ENCODE measurements at regions not wholly inside any gene's neighbourhood (a gene's known extent, or its start where the extent isn't known, plus 50 kb on each side); places are given as distances from the start of the nearest gene placed in this dataset.
"Not testable (repeated sequence)": the region's sequence is repeated elsewhere in the genome, so short reads cannot be mapped to it uniquely, and the experiment has no call there.

DNA sequence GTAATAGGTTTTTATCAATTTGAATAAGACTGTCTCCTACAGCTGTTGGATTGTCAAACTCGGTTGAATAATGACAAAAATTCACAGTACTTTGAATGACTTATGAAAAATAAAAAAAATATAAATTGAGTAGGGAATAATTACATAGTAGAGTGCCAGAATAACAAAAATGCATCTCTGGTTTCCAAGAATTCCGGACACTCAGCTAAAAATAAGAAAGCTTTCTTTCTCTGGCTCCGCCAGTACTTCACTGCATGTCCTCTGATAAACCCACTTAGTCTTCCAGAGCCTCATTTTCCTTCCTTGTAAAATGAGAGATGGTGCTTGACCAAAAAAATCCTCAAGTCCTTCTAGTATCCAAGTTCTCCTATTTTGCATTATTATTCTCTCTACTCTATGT is 374.6 kb upstream of the LUZP2 start:
- no peak for DNase-seq

DNA sequence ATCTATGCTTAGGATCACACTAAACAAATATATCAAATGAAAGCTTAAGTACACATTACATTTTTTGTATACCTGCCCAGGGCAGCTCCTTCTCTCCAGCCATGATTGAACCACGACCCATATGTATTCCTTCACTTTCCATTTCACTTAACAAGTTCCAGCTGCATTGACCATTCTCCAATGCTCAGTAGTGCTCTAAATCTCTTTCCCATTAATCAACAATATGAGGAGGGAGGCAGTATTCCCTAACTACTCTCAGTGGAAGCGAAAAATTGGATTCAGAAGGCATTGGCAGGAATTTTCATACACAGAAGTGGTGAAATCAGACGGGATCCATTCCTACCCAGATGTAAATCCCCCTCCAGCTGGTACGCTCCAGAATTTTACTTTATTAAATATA is 372.0 kb upstream of the LUZP2 start:
- no peak for DNase-seq

DNA sequence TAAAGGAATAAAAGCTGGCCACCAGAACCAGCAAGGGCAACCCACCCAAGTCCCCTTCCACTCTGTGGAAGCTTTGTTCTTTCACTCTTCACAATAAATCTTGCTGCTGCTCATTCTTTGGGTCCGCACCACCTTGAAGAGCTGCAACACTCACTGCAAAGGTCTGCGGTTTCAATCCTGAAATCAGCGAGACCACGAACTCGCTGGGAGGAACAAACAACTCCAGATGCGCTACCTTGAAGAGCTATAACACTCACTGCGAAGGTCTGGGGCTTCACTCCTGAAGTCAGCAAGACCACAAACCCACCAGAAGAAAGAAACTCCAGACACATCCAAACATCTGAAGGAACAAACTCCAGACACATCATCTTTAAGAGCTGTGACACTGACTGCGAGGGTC is 365.2 kb upstream of the LUZP2 start:
- no peak for DNase-seq

DNA sequence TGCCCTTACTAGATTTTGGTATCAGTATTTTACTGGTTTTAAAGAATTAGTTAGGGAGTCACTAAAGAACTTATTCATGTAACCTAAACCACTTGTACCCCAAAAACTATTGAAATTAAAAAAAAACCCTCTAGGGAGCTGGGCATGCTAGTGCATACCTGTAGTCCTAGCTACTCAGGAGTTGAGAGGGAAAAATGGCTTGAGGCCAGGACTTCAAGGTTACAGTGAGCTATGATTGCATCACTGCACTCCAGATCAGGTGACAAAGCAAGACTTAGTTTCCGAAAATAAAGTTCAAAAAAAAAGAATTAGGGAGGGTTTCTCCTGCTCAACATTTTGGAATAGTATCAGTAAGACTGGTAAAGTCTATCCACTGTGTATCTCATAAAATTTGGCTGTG is 364.4 kb upstream of the LUZP2 start:
- no peak for DNase-seq

DNA sequence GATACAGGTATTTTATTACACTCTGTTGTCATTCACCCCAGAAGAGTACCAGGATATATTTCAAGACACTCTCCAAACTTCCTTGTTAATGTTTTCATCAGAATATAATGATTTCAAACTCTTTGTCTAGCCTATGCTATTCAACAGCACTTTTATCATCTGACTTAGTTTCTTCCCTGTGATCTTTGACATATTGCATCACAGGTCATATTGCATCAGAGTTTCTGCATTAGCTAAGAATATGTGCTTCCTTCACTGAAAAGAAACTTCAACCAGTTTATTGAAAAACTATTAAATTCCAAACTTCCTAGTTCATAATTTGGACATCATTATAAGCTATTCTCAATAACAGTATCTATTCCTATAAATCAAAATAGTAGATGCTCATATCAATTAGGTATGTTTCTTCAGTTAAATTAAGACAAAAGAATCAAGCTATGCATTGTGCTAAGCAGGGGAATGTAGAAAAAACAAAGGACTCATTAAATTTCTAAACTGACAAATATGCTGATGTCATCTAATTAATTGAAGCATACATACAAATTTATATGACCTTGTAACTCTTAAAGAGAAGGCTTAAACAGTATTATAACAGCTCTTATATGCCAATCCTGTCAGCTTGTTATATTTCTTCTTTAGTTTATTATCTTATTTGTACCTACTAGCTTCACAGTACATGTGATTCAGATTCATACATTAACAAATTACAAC is 361.8 kb upstream of the LUZP2 start:
- no peak for DNase-seq

DNA sequence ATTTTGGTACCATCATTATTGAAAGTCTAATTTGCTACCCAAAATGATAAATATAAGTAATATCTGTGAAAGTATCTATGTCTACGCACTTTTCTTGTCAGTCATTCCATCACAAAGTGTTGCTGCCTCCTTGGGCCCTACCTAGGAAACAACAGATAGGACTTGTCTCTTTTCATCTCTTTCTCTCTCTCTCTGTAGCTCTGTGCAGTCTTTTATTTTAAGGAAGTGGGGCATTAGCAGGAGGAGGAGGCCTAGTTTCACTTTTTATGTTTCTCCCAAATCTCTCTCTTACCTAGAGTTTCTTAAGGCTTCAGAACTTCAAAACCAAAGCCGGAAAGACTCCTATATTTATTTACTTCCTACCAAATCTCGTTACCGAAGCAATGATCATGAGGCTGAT is 354.8 kb upstream of the LUZP2 start:
- DNase-seq: no peak

DNA sequence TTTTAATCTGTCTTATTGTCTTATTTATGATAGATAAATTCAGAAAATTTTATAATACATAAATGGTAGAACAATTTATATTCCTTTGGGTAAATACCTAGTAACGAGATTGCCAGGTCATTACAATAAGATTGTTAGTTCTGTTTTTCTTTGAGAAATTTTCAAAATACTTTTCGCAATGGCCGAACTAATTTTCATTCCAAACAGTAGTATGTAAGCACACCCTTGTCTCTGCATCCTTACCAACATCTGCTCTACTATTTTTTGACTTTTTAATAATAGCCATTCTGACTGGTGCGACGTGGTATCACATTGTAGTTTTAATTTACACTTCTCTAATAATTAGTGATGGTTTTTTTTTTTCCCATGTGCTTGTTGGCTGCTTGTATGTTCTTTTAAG is 351.4 kb upstream of the LUZP2 start:
- no peak for DNase-seq

DNA sequence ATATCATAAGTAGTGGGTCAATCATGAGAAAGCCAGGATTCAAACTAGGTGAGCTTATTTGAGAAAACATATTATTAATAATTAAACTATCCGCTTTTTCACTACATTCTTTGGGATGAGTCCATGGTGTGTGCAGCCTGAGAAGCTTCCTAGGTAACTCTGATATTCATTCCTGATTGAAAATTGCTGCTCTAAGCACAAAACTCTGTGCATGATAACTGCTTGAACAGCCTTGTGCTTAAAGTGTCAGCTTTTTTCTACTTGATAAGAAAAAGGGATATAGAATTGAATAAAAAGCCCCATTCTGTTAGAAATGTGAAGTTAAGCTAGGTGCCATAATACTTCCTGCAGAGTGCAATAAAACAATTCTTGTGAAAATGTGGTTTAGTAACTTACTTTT is 343.5 kb upstream of the LUZP2 start:
- DNase-seq: no peak

DNA sequence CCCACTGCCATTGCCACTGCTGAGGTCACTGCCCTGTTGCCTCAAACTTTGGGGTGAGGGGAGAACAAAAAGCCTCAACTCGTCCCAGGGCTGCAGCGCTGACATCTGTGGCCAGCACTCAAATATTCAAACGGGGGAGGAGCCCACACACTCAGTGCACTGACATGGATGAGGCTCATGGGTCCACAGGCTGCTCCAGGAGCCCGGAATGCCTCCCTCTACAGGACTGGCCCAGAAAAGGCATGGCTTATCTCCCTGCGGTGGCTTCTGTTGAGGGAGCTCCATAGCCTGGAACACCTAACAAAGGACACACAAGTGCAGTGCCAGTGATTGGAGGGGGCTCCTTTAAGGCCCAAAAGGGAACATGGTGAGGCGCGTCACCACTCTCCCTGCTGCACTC is 341.1 kb upstream of the LUZP2 start:
- DNase-seq: no peak

DNA sequence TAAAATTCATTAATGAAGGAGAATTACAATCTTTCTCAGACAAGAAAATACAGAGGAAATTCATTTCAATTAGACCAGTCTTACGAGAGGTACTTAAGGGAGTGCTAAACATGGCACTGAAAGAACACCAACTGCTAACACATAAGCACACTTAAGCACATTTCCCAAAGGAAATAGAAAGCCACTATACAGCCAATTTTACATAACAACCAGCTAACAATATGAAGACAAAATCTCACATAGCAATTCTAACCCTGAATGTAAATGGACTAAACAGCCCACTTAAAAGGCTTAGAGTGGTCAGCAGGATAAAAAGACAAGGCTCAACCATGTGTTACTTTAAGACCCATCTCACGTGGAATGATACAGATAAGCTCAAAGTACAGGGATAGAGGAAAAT is 339.5 kb upstream of the LUZP2 start:
- no peak for DNase-seq

DNA sequence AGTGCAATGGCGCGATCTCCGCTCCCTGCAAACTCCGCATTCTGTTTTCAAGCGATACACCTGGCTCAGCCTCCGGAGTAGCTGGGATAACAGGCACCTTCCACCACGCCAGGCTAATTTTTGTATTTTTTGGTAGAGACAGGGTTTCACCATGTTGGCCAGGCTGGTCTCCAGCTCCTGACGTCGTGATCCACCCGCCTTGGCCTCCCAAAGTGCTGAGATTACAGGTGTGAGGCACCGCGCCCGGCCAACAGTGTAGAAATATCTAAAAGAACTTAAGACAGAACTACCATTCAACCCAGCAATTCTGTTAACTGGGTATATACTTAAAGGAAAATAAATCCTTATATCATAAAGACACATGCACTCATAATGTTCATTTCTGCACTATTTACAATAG is 335.3 kb upstream of the LUZP2 start:
- no peak for DNase-seq

DNA sequence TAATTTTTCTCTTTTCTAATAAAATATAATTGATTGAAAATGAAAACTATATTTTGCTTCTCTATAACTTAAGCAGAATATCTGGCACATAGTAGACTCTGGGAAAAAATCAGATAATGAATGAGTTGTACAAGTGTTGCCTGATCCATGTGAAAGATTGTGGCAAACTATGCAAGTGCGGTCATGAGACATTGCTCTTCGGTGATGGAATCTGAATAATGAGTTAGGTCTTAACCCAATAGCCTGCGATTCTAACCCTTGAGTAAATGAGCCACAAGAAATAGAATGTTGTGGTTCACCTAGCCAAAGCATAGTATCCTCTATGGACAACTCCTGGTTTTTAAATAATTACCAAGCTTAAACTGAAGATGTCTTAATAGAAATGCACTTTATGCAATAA is 333.7 kb upstream of the LUZP2 start:
- no peak for DNase-seq

DNA sequence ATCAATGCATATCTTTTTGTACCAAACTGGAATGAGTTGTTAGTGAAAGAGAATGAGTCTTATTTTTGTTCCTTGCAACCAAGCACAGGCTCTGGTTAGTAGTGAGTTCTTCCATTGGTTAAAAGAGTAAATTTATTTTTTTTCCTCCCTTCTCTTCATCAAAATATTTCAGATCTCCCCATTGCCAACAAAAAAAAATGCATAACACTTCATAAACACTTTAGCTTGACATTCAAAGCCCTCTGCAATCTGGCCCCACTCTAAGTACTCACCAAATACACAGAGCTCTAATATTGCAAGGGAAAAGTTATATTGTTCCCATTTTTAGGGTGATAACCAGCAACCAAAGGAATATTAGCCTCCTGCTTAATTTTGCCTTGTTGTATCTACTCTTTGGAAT is 333.0 kb upstream of the LUZP2 start:
- DNase-seq: no peak

DNA sequence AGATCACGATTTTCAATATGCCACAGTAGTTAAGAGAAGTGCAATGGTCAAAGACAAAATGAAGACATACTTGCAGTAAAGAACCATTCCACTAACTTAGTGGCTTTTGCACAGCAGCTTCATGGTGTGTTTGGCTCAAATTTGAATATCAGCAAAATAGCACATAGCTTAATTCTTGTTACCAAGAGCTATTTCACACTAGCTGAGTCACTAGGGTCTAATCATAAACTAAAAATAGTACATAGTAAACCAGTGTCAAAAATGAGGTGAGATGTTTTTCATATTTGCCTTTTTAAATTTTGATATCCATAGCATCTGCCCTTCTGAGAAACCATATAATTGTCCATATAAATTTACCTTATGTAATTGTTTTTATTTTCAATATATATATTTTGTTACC is 325.0 kb upstream of the LUZP2 start:
- DNase-seq: no peak

DNA sequence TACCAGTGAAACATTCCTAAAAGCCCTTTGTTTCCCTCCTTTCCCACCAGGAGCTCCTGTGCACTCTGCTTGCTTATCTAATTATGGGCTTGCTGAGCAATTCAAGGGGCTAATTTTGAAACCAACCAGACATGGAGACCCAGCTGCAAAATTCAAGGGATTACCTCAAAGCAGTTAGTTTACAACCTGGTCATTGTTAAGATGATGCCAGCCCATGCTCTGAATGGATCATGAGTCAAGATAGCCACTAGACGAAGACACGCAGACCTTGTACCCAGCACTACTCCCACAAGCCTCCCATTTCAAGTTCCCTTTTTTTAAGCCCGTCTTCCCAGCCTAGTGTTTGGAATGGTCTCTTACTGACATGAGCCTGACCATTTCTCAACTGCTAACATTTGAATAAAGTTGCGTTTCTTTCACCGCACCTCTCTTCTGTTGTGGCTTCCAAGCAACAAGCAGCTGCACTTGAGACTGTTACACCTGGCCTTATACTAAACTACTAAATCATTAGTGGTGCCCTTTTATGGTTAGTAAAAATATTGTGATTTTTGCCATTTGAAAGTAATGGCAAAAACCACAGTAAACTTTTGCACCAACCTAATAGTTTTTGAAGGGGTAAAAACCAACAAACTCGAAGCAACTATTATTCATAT is 315.3 kb upstream of the LUZP2 start:
- DNase-seq: no peak

DNA sequence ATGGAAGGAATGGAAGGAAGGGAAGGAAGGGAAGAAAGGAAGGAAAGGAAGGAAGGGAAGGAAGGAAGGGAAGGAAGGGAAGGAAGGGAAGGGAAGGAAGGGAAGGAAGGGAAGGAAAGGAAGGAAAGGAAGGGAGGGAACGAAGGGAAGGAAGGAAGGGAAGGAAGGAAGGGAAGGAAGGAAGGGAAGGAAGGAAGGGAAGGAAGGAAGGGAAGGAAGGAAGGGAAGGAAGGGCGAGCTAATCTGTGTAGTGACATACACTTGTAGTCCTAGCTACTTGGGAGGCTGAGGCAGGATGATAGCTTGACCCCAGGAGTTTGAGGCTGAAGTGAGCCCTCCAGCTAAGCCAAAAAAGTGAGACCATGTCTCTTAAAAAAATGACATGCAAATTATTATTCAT is 311.3 kb upstream of the LUZP2 start:
- not testable (repeated sequence) for DNase-seq

DNA sequence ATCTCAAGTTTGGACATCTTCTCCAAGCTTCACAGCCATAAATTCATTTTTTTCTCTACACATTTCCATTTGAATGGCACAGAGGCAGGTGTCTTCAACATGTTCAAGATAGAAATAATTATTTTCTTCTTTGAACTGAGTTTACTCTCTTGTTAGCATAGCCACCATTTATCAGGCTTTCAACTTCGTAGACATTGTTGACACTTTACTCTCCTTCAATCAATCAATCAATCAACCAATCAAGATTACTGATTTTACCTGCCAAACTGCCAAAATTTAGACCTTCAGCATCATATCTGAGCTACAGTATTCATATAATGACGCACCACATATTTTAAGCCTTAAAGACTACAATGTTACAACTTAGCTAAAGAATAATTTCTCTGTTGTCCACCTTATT is 300.1 kb upstream of the LUZP2 start:
- no peak for DNase-seq

DNA sequence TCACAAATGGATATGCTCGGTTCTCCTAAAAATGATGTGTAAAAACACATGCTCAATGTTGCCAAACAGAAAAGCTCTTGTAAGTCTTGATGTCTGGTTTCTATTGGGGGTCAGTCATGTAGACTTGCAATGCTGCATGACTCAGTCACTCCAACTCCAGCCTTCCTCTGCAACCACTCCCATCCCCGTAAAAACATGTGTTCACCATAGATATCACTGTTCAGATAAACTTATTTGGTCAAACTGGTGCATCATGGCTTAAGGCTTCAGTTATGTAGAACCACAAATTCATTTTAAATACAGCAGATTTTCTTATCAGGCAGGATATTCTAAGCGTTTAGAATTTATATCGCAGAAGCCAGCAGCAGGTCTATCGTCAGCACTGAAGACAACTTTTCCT is 298.4 kb upstream of the LUZP2 start:
- no peak for DNase-seq

DNA sequence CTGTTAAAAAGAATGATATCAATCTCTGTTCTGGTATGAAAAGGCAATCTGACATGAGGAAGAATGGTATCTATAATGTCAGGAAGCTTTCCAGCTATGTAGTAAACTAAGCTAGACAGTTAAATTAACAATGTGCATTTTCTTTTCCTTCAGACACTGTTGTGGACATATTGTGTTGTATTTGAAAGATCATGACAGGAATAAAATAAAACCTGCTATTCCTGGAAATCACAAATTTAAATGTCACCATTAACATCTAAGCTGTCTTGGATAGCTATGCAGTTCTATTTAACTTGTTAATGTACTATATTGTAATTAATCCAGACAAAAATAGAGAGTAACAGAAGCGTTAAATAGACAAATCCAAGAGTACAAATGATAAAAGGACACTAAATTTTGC is 297.4 kb upstream of the LUZP2 start:
- DNase-seq: no peak

DNA sequence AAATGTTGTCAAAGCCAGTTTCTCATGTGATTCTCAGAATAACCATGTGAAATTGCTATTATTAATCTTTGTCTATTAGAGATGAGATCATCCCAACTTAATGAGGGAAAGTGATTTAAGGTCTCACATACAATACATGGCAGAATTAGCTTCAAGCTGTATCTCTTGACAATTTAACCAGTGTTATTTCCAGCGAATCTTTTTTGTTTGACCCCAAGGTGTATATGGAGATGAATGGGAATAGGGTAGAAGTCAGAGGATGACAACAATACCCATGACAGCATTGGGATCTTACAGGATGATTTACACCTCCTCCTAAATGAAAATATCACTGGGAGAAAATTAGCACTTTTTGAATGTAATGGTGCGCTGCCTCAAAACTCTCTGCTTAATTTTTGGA is 290.8 kb upstream of the LUZP2 start:
- no peak for DNase-seq

DNA sequence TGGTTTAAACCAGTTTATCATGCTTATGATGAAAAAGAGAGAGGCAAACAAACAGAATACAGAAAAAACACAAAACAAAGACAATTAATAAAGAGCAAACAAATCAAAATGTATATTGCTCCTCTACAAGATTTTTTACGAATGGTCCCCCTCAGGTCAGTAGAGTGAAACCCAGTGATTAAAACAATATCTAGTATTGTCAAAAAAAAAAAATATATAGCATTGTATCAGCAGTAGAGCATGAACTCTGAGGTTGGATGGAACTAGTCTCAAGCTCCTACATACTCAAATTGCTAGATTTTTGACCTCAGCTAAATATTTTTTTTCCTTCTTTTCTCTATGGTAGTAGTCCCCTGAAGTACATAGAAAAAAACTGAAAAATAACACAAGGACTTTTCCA is 290.3 kb upstream of the LUZP2 start:
- no peak for DNase-seq

DNA sequence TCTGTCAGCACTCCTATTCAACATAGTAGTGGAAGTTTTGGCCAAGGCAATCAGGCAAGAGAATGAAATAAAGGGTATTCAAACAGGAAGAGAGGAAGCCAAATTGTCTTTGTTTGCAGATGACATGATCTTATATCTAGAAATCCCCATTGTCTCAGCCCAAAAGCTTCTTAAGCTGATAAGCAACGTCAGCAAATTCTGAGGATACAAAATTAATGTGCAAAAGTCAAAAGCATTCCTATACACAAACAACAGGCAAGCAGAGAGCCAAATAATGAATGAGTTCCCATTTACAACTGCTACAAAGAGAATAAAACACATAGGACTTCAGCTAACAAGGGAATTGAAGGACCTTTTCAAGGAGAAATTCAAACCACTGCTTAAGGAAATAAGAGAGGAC is 280.4 kb upstream of the LUZP2 start:
- no peak for DNase-seq

DNA sequence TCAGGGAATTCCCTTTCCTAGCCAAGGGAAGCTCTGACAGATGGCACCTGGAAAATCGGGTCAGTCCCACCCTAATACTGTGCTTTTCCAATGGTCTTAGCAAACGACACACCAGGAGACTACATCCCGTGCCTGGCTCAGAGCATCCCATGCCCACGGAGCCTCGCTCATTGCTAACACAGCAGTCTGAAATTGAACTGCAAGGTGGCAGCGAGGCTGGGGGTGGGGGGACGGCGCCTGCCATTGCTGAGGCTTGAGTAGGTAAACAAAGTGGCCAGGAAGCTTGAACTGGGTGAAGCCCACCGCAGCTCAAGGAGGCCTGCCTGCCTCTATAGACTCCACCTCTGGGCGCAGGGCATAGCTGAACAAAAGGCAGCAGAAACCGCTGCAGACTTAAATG is 279.5 kb upstream of the LUZP2 start:
- DNase-seq: not testable (repeated sequence)

DNA sequence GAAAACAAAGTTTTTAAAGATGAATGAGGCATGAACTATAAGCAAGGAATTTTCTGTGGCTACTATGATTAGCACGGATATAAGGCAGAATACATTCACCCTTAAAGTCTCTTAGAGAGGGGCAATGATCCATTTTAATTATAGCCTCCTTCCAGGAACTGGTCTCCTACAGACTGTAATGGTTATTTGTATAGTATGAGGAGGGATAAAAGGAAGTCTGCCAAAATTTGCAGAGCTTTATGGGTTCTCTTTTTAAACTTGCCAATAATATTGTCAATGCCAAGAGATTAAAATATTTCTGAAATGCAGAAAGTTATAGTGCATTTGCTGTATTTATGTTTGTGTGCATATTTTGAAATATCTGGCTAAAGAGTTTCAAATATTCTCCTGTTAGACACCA is 271.4 kb upstream of the LUZP2 start:
- DNase-seq: no peak

DNA sequence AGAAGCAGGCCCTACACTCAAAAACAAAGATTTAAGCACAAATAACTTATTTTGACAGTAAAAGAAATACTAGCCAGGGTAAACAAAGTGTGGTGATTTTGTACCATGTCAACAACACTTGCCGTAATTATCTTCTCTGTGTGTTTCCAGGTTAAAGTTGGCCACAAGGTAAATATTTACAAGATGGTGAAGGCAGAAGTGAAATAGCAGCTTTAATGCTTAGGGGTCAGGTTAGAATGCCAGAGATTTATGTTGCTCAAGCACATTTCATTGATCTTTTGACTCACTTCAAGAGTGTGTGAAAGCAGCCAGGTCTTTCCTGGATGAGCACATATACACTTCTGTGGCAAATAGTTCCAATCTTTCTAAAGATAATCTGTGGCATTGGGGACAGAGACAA is 270.2 kb upstream of the LUZP2 start:
- no peak for DNase-seq

Data from CD4-positive, alpha-beta T cell treated with Interleukin-17A for 1 hour (primary cell).